Adrenal gland (tissue), 5 donors: ENCODE measurements at regions not wholly inside any gene's neighbourhood (a gene's known extent, or its start where the extent isn't known, plus 50 kb on each side); places are given as distances from the start of the nearest gene placed in this dataset.
A peak's percentile ranks its signal among the peaks of the same experiment; 100 is the strongest.

Experiments
- CTCF ChIP-seq, 6 experiments: fragments of 450-650 bp in 4 of 6; fragments of 200-600 bp in 2 of 6; sonication (generic) in 1 of 6; IDR thresholded peaks; 1 replicate in 5 of 6; 2 replicates in 1 of 6; pipeline versions ENCODE4 v1.5.1 to v1.8.0; 2016 to 2021; ENCODE audit warnings: antibody characterized with exemption in 6 of 6, mild to moderate bottlenecking in 2 of 6, moderate library complexity in 1 of 6
- POLR2A ChIP-seq, 2 donors: fragments of 450-650 bp; IDR thresholded peaks; one replicate each; pipeline ENCODE4 v1.6.1; 2017; ENCODE audit warnings: antibody characterized with exemption in 2 of 2, mild to moderate bottlenecking in 2 of 2, moderate library complexity in 1 of 2
- donor health status: DM: no; HTN: no; CAD: no.

GRCh38 chr14:37903343-37904191 is 304.1 kb upstream of the SSTR1 start:
- peak; percentile 30 to 68 (median 54) for TF ChIP-seq CTCF (IDR thresholded peaks at IDR 0.05)
- TF ChIP-seq POLR2A (IDR thresholded peaks at IDR 0.05), result no peak
